ENCODE measurements at regions not wholly inside any gene's neighbourhood (a gene's known extent, or its start where the extent isn't known, plus 50 kb on each side); places are given as distances from the start of the nearest gene placed in this dataset.
"Not testable (repeated sequence)": the region's sequence is repeated elsewhere in the genome, so short reads cannot be mapped to it uniquely, and the experiment has no call there.

- no peak for DNase-seq (ENCODE audit: low read depth in 3 of 3)
These were observed 232.5 kb upstream of the CCNH start for GRCh38 chr5:87645224-87645623.

- DNase-seq (ENCODE audit: low read depth in 3 of 3) = no peak
These were observed 228.2 kb upstream of the CCNH start for GRCh38 chr5:87640902-87641301.

- DNase-seq (ENCODE audit: low read depth in 3 of 3) = no peak
These were observed 214.6 kb upstream of the CCNH start for GRCh38 chr5:87627363-87627762.

DNA sequence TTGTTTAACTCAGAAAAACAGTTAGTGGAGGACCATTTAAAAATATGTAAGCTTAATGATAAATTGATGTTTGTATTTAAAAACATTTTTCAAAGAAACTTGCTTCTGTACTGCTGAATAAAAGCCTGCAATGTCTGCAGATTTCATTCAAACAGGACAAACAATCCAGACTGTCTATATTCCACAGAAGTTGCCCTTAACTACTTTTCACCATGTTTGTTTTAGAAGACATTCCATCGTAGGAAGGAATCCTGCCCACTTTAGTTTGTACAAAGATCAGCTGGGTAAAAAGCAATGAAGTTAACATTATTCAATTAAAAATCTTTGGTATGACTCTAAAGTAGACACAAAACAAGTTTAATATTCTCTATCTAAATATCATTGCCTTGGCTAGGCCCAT, 195.7 kb upstream of the CCNH start:
- DNase-seq (ENCODE audit: low read depth in 3 of 3) = no peak

DNA sequence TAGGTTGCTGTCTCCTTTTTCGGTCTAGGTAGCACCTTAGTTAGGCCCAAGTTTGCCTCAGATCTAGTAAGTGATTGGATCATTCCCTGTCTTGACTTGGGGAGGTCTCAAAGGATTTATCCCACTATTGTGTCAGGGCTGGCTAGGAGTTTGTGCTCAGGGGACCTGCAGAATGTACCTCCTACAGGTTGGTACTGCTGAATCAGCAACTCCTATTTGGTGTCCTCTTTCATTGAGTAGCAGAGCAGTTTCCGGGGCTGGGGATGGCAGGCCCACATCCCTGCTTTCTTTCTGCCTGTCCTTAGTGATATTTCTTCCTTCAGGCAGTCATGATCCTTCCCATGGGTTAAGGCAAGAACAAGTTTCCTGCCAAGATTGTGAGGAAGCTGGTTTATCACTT, 192.9 kb upstream of the CCNH start:
- no peak for DNase-seq (ENCODE audit: low read depth in 3 of 3)

DNA sequence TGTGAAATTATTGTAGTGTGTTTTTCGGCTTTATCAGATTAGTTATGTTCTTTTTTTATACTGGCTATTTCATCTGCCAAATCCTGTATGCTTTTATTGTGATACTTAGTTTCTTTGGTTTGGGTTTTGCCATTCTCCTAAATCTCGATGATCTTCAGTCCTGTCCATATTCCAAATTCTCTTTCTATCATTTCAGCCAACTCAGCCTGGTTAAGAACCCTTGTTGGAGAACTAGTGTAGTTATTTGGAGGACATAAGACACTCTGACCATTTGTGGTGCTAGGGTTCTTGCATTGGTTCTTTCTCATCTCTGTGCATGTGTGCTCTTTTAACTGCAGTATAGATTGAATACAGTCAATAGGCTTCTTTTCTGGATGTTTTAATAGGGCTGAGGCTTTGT, 187.0 kb upstream of the CCNH start:
- DNase-seq (ENCODE audit: low read depth in 3 of 3) = no peak

DNA sequence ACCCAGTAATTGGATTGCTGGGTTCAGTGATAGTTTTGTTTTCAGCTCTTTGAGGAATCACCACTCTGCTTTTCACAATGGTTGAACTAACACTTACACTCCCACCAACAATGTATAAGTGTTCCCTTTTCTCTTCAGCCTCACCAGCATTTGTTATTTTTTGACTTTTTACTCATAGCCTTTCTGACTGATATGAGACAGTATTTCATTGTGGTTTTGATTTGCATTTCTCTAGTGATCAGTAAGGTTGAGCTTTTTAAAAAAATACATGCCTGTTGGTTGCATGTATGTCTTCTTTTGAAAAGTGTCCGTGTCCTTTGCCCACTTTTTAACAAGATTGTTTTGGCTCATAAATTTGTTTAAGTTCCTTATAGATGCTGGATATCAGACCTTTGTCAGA, 185.7 kb upstream of the CCNH start:
- no peak for DNase-seq (ENCODE audit: low read depth in 3 of 3)

- no peak for DNase-seq (ENCODE audit: low read depth in 3 of 3)
These were observed 181.8 kb upstream of the CCNH start for GRCh38 chr5:87594566-87594965.

- DNase-seq (ENCODE audit: low read depth in 3 of 3) = no peak
These were observed 176.9 kb upstream of the CCNH start for GRCh38 chr5:87589587-87589986.

GRCh38 chr5:87588316-87588715, 175.6 kb upstream of the CCNH start:
- no peak for DNase-seq (ENCODE audit: low read depth in 3 of 3)

DNA sequence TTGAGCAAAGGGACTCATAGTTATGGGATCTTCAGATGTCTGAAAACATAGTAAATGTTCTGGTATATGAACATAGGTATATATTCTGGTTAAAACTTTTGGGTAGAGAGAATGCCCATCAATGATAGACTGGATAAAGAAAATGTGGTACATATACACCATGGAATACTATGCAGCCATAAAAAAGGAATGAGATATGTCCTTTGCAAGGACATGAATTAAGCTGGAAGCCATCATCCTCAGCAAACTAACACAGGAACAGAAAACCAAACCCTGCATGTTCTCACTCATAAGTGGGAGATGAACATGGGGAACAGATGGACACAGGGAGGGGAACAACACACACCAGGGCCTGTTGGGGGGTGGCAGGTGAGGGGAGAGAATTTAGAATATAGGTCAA, 171.0 kb upstream of the CCNH start:
- not testable (repeated sequence) for DNase-seq (ENCODE audit: low read depth in 3 of 3)

DNA sequence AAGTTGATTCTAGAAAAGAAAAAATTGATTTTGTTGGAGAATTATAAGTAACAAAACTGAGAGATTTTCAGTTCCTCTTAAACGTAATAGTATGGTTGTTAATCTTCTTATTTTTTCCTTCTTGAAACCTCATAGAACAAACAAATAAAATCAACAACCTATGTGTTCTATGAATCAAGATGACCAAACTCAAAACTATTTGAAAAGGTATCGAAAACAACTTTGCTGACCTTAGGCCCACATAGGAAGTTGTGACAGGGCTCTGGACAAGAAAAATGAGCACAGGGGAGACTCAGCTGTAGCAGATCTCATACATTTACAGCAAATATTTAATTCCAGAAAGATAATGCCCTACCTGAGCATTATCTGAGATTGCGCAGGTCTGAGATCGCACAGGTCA, 169.4 kb upstream of the CCNH start:
- DNase-seq (ENCODE audit: low read depth in 3 of 3) = no peak

GRCh38 chr5:87581661-87582060, 168.9 kb upstream of the CCNH start:
- DNase-seq (ENCODE audit: low read depth in 3 of 3) = no peak

- DNase-seq (ENCODE audit: low read depth in 3 of 3) = no peak
These were observed 166.9 kb upstream of the CCNH start for GRCh38 chr5:87579678-87580077.

GRCh38 chr5:87576867-87577266, 164.1 kb upstream of the CCNH start:
- no peak for DNase-seq (ENCODE audit: low read depth in 3 of 3)

GRCh38 chr5:87576306-87576705, 163.6 kb upstream of the CCNH start:
- not testable (repeated sequence) for DNase-seq (ENCODE audit: low read depth in 3 of 3)

- no peak for DNase-seq (ENCODE audit: low read depth in 3 of 3)
These were observed 161.4 kb upstream of the CCNH start for GRCh38 chr5:87574106-87574505.

DNA sequence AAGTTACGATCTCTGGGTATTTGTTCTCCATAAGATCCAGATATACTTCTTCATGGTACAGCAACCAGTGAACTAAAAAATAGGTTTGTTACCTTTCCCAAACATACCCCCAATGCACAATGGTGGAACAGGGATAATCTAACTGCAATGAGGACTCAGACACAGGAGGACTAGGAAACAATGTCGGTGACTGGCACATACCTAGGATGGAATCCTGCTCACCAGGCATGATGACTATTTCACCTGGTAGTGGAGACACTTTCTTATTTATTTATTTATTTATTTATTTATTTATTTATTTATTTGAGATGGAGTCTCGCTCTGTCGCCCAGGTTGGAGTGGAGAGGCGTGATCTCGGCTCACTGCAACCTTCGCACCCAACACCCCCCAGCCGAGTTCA, 159.9 kb upstream of the CCNH start:
- DNase-seq (ENCODE audit: low read depth in 3 of 3) = no peak

DNA sequence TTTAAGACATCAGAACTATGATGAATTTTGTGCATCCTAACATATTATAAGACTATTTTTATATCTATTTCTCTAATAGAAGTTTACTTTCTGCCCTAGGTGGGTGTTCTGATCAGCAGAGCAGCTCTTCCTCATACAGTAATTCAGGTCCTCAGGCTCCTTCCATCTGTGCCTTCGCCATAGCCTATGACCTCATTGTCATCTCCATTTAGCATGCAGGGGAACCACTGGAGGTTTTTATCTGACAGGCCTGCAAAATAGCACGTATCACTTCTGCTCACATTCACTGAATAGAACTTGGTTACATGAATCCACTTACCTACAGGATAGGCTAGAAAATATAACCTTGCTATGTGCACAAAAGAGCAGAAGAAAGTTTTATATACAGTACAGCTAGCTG, 159.4 kb upstream of the CCNH start:
- no peak for DNase-seq (ENCODE audit: low read depth in 3 of 3)

DNA sequence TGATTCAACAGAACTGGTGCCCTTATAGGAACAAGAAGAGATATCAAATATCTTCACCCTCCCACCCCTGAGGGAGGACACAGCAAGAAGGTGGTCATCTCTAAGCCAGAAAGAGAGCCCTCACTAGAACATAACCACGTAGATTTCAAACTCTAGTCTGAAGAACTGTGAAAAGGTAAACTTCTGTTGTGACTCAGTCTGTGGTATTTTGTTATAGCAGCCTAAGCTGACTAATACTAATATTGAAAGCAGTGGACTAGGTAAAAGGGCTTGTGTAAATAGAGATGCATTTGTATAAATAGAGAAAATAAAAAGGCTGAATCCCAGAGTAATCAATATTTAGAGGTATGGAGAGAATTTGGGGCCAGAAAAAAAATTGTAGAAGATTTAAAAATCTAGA, 157.6 kb upstream of the CCNH start:
- no peak for DNase-seq (ENCODE audit: low read depth in 3 of 3)

DNA sequence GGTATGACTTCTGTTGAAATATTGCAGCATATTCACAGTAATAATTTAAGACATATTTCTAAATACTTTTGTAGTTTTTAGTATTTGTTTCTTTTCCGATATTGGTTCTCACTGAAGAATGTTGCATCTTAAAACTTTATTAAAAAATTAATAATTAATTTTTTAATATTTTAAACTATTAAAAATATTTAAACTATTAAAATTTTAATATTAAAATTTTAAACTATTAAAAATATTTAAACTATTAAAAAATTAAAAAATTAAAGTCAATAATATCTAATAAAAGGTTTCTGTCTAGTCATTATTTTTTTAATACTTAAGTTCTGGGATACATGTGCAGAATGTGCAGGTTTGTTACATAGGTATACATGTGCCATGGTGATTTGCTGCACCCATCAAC, 149.3 kb upstream of the CCNH start:
- DNase-seq (ENCODE audit: low read depth in 3 of 3) = no peak

- no peak for DNase-seq (ENCODE audit: low read depth in 3 of 3)
These were observed 147.8 kb upstream of the CCNH start for GRCh38 chr5:87560528-87560927.

DNA sequence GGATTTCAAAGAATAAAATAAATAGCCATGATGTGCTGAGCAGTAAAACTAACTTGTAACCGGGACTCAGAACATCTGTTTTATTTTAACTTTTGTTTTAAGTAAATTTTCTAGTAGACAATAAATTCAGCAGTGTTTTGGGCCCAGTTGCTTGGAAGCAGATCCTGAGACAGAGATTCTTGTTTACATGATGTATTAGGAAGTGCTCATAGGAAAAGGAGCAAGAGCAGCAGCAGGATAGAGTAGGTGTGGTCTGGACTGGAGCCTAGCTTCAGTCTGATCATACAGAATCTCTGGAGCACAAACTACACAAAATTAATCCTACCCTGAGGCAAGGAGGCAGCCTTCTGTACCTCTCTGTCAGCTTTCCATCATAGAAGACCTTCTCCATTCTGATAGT, 139.2 kb upstream of the CCNH start:
- DNase-seq (ENCODE audit: low read depth in 3 of 3) = no peak

- no peak for DNase-seq (ENCODE audit: low read depth in 3 of 3)
These were observed 128.9 kb upstream of the CCNH start for GRCh38 chr5:87541676-87542075.

DNA sequence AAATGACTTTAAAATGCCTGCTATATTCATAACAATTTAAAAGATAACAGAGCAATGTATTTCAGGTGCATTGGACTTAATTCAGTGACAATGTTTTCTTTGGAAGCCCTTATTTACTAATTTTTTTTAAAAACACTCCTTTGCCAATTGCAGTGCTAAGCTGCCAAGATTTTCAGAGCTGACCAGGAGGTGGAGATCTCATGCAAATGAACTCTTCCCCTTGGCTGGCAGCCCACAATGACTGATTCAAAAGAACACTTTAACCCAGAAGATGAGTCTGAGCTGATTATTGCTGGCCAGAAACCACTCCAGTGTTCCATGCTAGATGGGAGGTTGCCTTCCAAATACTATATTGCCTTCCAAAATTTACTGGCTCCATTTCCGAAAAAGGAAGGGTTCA, 128.3 kb upstream of the CCNH start:
- DNase-seq (ENCODE audit: low read depth in 3 of 3) = no peak

Measured in stimulated activated CD4-positive, alpha-beta T cell treated with anti-CD3 and anti-CD28 coated beads, TNF-alpha, amount 100 ng/mL, for 4 hours (primary cell).